NB4 (cell line): ENCODE measurements at regions not wholly inside any gene's neighbourhood (a gene's known extent, or its start where the extent isn't known, plus 50 kb on each side); places are given as distances from the start of the nearest gene placed in this dataset.

Source experiments
- POLR2A ChIP-seq: IDR thresholded peaks from 2 replicates; pipeline ENCODE4 v1.6.1; 2011; ENCODE audit warnings: mild to moderate bottlenecking; ENCODE audit not compliant: insufficient read length; ENCODE audit errors: extremely low read depth
- TF ChIP-seq, protein P1 (sequence below): IDR thresholded peaks from one replicate; pipeline ENCODE4 v1.5.1; 2012; ENCODE audit warnings: low read depth, low read length
- TF ChIP-seq, protein P2 (sequence below): IDR thresholded peaks from 2 replicates; pipeline ENCODE4 v1.6.1; 2011; ENCODE audit warnings: low read depth, low read length

DNA sequence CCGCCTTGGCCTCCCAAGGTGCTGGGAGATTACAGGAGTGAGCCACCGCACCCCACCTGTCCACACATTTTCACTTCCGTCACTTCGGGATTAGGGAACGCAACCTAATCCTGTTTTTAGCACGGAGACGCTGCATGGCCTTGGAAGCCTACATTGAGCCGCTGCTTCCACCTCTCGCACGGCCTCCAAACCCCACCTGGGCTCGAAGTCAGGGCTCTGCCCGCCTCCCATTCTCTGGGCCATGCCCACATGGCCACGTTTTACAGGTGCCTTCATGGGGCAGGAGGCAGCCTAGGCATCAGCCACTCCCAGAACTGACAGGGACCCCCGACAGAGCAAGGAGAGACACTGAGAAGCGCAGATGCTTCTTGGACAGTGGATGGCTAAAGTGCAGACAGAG is 100.6 kb downstream of the OAT start:
- TF ChIP-seq, protein P1, sequence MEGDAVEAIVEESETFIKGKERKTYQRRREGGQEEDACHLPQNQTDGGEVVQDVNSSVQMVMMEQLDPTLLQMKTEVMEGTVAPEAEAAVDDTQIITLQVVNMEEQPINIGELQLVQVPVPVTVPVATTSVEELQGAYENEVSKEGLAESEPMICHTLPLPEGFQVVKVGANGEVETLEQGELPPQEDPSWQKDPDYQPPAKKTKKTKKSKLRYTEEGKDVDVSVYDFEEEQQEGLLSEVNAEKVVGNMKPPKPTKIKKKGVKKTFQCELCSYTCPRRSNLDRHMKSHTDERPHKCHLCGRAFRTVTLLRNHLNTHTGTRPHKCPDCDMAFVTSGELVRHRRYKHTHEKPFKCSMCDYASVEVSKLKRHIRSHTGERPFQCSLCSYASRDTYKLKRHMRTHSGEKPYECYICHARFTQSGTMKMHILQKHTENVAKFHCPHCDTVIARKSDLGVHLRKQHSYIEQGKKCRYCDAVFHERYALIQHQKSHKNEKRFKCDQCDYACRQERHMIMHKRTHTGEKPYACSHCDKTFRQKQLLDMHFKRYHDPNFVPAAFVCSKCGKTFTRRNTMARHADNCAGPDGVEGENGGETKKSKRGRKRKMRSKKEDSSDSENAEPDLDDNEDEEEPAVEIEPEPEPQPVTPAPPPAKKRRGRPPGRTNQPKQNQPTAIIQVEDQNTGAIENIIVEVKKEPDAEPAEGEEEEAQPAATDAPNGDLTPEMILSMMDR, result no peak
- TF ChIP-seq POLR2A, result no peak
- TF ChIP-seq, protein P2, sequence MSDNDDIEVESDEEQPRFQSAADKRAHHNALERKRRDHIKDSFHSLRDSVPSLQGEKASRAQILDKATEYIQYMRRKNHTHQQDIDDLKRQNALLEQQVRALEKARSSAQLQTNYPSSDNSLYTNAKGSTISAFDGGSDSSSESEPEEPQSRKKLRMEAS, result no peak
